Breast epithelium (tissue), 4 donors: ENCODE measurements at regions not wholly inside any gene's neighbourhood (a gene's known extent, or its start where the extent isn't known, plus 50 kb on each side); places are given as distances from the start of the nearest gene placed in this dataset.
A peak's percentile ranks its signal among the peaks of the same experiment; 100 is the strongest.

ENCODE experiments used
- DNase-seq, 2 donors: peaks; one replicate each; pipeline ENCODE4 v3.0.0-alpha.2; 2019; ENCODE audit warnings: low spot score in 2 of 2
- H3K27ac ChIP-seq, 2 donors: fragments of 200-600 bp; sonication (generic) in 1 of 2; one replicate each; pipeline ENCODE4 v1.5.1; 2016 to 2019; ENCODE audit warnings: mild to moderate bottlenecking in 1 of 2
- H3K27me3 ChIP-seq, 2 donors: fragments of 200-600 bp; sonication (generic) in 1 of 2; one replicate each; pipeline versions ENCODE4 v1.5.1 to v1.6.0; 2017 to 2019; ENCODE audit warnings: control low read depth in 1 of 2, mild to moderate bottlenecking in 1 of 2
- H3K36me3 ChIP-seq: fragments of 200-600 bp; one replicate; pipeline ENCODE4 v1.5.1; 2019
- H3K4me1 ChIP-seq, 2 donors: fragments of 200-600 bp; sonication (generic); one replicate each; pipeline ENCODE4 v1.5.1; 2016 to 2019; ENCODE audit warnings: control low read depth in 1 of 2
- H3K4me3 ChIP-seq, 3 donors: fragments of 200-600 bp; sonication (generic); 1 replicate in 2 of 3; 2 replicates in 1 of 3; pipeline ENCODE4 v1.5.1; 2016 to 2019; ENCODE audit warnings: mild to moderate bottlenecking in 3 of 3, moderate library complexity in 2 of 3
- H3K9me3 ChIP-seq, 2 donors: fragments of 200-600 bp; sonication (generic) in 1 of 2; one replicate each; pipeline ENCODE4 v1.5.1; 2016 to 2019; ENCODE audit warnings: control low read depth in 1 of 2
- CTCF ChIP-seq, 3 donors: fragments of 450-650 bp; IDR thresholded peaks; one replicate each; pipeline ENCODE4 v1.5.1; 2016 to 2017; ENCODE audit warnings: antibody characterized with exemption in 3 of 3, mild to moderate bottlenecking in 3 of 3, moderate library complexity in 3 of 3
- POLR2A ChIP-seq: fragments of 450-650 bp; IDR thresholded peaks from one replicate; pipeline ENCODE4 v1.6.1; 2016; ENCODE audit warnings: antibody characterized with exemption, mild to moderate bottlenecking, moderate library complexity
- POLR2AphosphoS5 ChIP-seq, 3 donors: sonication (generic); formaldehyde crosslinking; IDR thresholded peaks; one replicate each; pipeline ENCODE4 v1.6.1; 2017; ENCODE audit warnings: antibody characterized with exemption in 3 of 3
- intact Hi-C: fragments of 100-400 bp; cut with DNase I; formaldehyde crosslinking; loops from one replicate; pipeline ENCODE4 v1.15.1; 2023; ENCODE audit warnings: low total_unique reads

GRCh38 chr3:64870876-64871646 lies 183.3 kb upstream of the ADAMTS9 start:
- H3K9me3 ChIP-seq, result no peaks in the 10 kb centered on the region
- no peaks in the 10 kb centered on the region for H3K36me3 ChIP-seq
- no peak for TF ChIP-seq POLR2AphosphoS5 (IDR thresholded peaks at IDR 0.05)
- no peak for TF ChIP-seq CTCF (IDR thresholded peaks at IDR 0.05)
- no peak for TF ChIP-seq POLR2A
- H3K27ac ChIP-seq, result no peak overlapping the region
- DNase-seq, result no peak
- intact Hi-C loops, result no loop called here
- H3K4me1 ChIP-seq, result no peaks in the 10 kb centered on the region
- H3K4me3 ChIP-seq, result no peak overlapping the region
- H3K27me3 ChIP-seq, result no peaks in the 10 kb centered on the region

DNA sequence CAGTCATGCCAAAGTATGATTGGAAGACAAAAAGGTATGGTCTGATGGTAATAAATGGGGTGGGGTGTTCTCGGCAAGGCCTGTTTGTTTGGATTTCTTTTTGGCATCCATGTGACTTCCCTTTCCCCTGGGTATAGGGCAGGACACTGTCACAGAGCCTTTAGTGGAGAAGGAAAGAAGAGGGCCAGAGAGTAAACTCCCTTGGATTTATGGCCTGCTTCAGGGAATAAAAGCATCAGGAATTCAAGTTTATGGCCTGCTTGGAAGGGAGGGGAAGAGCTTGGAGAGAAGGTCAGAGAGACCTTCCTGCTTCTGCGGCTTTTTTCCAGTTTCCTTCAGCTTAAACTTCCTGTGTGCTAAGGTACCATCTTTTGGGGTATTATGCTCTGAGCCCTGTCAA lies 179.4 kb upstream of the ADAMTS9 start:
- Histone ChIP-seq H3K4me1 (no peaks in the 10 kb centered on the region), H3K36me3 (no peaks in the 10 kb centered on the region), H3K4me3 (no peak overlapping the region), H3K27ac (peak overlapping the region in 1 of 2 donors; percentile 28), H3K9me3 (no peaks in the 10 kb centered on the region), H3K27me3 (no peaks in the 10 kb centered on the region)
- TF ChIP-seq POLR2AphosphoS5 (IDR thresholded peaks at IDR 0.05), result no peak
- no peak for TF ChIP-seq POLR2A
- no peak for TF ChIP-seq CTCF (IDR thresholded peaks at IDR 0.05)
- DNase-seq, result no peak
- intact Hi-C loops, result no loop called here

- TF ChIP-seq CTCF (IDR thresholded peaks at IDR 0.05) (no peak), POLR2A (no peak), POLR2AphosphoS5 (IDR thresholded peaks at IDR 0.05) (no peak)
- no peak for DNase-seq
- no peaks in the 10 kb centered on the region for H3K4me1 ChIP-seq
- no peaks in the 10 kb centered on the region for H3K9me3 ChIP-seq
- intact Hi-C loops, result no loop called here
- no peak overlapping the region for H3K4me3 ChIP-seq
- H3K27ac ChIP-seq, result no peak overlapping the region
- no peaks in the 10 kb centered on the region for H3K36me3 ChIP-seq
- no peaks in the 10 kb centered on the region for H3K27me3 ChIP-seq
Measured at GRCh38 chr3:64865839-64866570, 178.2 kb upstream of the ADAMTS9 start.

DNA sequence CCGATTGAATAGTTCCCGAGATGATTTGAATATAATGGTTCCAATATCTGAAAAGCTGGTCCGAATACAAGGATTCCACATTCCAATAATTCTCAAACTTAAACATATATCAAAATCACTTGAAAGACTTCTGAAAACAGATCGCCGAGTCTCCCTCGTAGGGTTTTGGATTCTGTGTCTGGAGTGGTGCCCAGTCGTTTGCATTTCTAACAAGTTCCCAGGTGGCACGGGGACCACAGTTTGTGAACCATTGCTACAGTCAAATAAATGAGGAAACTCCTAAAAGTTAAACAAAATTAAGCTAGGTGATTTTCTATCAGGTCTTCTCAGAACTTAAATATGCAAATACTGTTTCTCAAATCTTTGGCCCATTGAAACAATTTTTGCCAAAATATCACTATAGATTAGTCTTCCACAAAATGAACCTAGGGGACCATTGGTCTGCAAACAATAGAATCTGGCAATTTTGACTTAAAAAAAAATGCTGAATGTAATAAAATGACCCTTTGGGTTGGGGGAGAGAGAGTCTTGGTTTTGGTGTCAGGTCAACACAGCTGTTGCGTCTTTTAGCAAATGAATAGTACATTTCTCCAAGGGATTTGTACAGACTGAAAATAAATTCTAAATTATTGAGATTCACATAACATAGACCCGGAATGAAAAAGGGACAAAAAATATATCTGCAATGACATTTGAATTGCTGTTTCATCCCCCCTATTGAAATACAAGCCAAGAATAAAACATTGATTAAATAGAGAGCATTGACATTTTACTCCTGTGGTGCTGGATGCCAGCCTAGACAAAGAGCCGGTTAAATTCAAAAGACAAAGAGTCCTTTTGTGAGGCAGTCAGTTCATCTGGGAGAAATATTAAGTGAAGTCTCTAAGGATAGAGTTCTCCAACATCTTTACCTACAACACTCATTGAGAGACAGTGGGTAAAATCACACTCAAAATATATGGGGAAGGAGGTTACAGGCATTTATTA lies 175.7 kb upstream of the ADAMTS9 start:
- TF ChIP-seq POLR2AphosphoS5 (IDR thresholded peaks at IDR 0.05) (no peak), POLR2A (no peak), CTCF (IDR thresholded peaks at IDR 0.05) (no peak)
- no peak overlapping the region for H3K27ac ChIP-seq
- no peaks in the 10 kb centered on the region for H3K4me1 ChIP-seq
- H3K36me3 ChIP-seq, result no peaks in the 10 kb centered on the region
- DNase-seq, result no peak
- H3K27me3 ChIP-seq, result no peaks in the 10 kb centered on the region
- intact Hi-C loops, result no loop called here
- H3K4me3 ChIP-seq, result no peak overlapping the region
- H3K9me3 ChIP-seq, result no peaks in the 10 kb centered on the region
